Left ventricle myocardium superior (tissue), 1 donor: ENCODE measurements at regions not wholly inside any gene's neighbourhood (a gene's known extent, or its start where the extent isn't known, plus 50 kb on each side); places are given as distances from the start of the nearest gene placed in this dataset.
"Not testable (repeated sequence)": the region's sequence is repeated elsewhere in the genome, so short reads cannot be mapped to it uniquely, and the experiment has no call there.

Experiments
- ATAC-seq: fragments of 200-7000 bp; cut with Tn5 transposase; one replicate; pipeline ENCODE4 v1.9.1; 2020; ENCODE audit warnings: mild to moderate bottlenecking, moderate library complexity
- DNase-seq: peaks from one replicate; pipeline ENCODE4 v3.0.0-alpha.2; 2020
- intact Hi-C: fragments of 100-400 bp; cut with micrococcal nuclease; formaldehyde crosslinking; loops from one replicate; pipeline ENCODE4 v1.11.0; 2022
- donor health status: DM: no; HTN: yes; CAD: no; lungs with severe emphysema.

- no peak for ATAC-seq
- intact Hi-C loops: no loop called here
Measured at GRCh38 chr2:209095432-209095831, 328.4 kb upstream of the MAP2 start.

GRCh38 chr2:209097168-209097567 is 326.7 kb upstream of the MAP2 start:
- intact Hi-C loops: no loop called here
- DNase-seq (no peak), ATAC-seq (no peak)

More at GRCh38 chr2:209095432-209095831, 328.4 kb upstream of the MAP2 start:
- no peak for DNase-seq

DNA sequence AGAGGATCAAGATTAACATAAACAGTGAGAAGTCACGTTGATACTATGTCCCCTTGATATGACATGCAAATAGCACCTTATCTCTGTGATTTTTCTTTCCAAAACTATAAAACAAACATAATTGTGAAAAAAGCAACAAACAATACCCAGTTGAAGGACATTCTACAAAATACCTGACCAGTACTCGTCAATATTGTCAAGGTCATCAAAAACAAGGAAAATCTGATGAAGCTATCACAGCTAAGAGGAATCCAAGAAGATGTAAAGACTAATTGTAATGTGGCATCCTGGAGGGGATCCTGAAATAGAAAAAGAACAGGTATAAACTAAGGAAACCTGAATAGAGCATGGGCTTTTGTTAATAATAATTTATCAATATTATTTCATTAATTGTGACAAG is 321.5 kb upstream of the MAP2 start:
- intact Hi-C loops: no loop called here
- ATAC-seq (no peak), DNase-seq (no peak)

GRCh38 chr2:209113026-209113425 is 310.8 kb upstream of the MAP2 start:
- no peak for DNase-seq
- intact Hi-C loops: no loop called here
- no peak for ATAC-seq

DNA sequence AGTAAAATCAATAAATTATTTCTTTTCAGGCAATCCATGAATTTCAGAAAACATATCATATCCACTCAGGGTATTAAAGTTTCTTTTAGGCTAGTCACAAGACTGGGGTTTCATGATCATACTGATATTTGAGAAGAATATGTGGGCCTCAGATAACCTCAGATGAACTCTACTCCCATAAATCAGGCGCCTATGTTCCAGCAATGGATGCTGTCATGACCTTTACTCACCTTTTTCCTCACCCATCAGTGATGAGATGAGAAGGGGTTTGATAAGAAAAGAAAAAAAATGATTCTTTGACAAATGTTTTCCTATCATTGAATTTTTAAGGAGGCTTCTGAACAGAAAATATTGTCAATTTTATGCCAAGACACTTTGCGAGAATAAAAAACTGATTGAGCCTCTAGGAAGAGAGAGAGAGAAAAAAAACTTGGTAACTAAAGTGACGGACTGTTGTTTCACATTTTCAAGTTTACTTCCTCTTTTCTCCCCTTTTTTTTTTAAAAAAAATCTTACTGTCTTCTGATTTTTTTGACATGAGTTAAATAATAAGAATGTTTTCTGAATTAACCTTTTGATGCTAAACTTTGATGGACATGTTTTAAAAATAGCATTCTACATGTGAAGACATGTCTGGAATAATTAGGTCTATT is 309.1 kb upstream of the MAP2 start:
- intact Hi-C loops: no loop called here
- ATAC-seq: no peak
- DNase-seq: no peak

GRCh38 chr2:209121691-209122090 is 302.2 kb upstream of the MAP2 start:
- DNase-seq (no peak), ATAC-seq (no peak)
- intact Hi-C loops: no loop called here

DNA sequence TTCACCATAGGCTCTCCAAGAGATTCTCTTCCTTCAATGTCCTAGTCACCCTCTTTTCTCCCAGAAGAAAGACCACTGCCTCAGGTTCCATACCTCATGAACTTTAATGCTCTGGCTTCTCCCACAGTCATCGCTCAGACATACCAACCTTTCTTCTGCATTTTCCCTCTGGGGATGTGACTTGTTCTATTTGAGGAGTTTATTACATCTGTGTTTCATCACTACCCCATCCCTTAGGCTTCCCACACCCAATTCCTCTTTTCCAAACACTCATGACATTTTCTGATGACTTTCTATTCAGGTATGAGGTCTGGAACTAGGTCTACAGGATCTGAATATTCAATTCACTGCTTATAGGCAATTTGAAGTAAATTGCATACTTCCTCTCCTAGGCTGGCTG is 298.6 kb upstream of the MAP2 start:
- ATAC-seq (no peak), DNase-seq (no peak)
- intact Hi-C loops: no loop called here

DNA sequence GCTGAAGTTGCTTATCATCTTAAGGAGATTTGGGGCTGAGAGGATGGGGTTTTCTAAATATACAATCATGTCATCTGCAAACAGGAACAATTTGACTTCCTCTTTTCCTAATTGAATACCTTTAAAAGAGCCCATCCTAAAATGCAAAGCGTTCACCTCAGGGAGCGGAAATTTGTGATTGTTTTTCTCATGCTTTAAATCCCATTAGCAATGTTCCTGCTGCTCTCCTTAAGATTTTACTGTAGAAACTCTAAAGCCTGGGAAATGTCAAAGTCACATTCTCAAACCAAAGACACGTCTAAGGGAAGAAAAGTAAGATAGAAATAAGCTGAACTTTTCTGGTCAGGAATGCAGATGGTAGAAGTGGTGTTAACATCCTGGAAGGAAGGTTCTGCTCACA is 285.8 kb upstream of the MAP2 start:
- no peak for ATAC-seq
- no peak for DNase-seq
- intact Hi-C loops: no loop called here

- intact Hi-C loops: no loop called here
- DNase-seq: no peak
- ATAC-seq: no peak
Measured at GRCh38 chr2:209141142-209141541, 282.7 kb upstream of the MAP2 start.

- intact Hi-C loops: no loop called here
- ATAC-seq (no peak), DNase-seq (no peak)
Measured at GRCh38 chr2:209141818-209142217, 282.0 kb upstream of the MAP2 start.

DNA sequence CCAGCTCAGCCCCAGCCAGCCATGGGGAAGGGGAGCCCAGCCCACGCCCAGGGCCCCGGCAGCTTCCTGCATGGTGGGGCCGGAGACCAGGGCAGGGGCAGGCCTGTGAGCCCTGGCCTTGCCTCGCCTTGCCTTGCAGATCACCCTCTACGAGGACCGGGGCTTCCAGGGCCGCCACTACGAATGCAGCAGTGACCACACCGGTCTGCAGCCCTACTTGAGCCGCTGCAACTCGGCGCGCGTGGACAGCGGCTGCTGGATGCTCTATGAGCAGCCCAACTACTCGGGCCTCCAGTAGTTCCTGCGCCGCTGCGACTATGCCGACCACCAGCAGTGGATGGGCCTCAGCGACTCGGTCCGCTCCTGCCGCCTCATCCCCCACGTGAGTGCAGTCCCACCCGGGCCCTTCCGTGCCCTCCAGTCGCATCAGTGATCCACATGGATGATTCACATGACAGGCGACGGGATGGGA is 278.6 kb upstream of the MAP2 start:
- intact Hi-C loops, DNase-seq, ATAC-seq: not testable (repeated sequence)

DNA sequence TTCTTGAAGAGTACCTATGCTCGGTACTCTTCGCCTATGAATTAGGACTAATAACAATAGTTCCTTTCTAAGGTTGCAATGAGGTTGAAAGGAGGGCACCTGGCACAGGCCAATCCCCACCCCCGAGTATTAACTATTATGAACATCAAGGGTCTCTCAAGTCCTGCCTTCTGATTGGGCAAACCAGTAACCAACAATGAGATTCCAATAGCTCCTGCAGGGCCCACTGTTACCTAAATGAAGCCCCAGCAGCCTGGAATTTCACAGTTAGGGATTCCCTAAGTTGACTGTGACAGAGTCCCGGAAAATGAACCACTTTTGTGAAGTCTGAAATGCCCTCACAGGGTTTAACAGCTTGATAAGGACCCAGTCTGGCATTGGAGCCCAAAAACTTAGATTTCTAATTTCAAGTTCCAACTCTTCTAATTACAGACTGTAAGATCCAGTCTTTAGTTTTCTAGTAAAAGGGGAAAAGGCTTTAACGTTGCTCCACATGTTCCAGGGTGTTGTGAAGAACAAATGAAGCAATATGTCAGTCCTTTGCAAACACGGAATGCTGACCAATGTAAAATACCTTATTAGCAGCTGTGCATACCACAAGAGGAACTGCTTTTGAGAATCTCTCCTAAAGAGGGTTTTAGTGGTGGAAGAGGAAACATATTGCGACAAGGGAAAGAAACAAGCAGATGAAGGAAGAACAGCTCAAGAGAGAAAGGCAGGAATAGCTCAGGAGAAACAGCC is 277.7 kb upstream of the MAP2 start:
- DNase-seq (no peak), ATAC-seq (peak; percentile 77)
- intact Hi-C loops: no loop called here

GRCh38 chr2:209146682-209147320 is 277.0 kb upstream of the MAP2 start:
- ATAC-seq: peak; percentile 63
- intact Hi-C loops: no loop called here
- DNase-seq: no peak

DNA sequence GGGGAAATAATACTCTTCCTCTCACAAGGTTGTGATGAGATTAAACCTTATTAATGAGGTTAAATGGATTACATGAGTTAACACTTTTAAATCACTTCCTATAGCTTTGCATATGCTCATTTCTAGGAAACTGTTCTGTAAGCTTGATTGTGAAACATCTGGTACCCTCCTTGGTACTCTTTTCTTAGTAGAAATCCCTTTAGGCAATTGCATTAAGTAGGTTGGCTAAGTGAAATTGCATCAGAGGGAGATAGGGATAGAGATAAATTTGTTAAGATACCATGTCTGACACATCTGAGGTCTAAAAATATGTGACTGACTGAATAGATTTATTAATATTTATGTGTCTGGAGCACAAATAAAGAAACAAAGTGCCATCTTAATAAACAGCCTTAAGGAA is 275.9 kb upstream of the MAP2 start:
- intact Hi-C loops: no loop called here
- ATAC-seq: no peak
- DNase-seq: no peak

DNA sequence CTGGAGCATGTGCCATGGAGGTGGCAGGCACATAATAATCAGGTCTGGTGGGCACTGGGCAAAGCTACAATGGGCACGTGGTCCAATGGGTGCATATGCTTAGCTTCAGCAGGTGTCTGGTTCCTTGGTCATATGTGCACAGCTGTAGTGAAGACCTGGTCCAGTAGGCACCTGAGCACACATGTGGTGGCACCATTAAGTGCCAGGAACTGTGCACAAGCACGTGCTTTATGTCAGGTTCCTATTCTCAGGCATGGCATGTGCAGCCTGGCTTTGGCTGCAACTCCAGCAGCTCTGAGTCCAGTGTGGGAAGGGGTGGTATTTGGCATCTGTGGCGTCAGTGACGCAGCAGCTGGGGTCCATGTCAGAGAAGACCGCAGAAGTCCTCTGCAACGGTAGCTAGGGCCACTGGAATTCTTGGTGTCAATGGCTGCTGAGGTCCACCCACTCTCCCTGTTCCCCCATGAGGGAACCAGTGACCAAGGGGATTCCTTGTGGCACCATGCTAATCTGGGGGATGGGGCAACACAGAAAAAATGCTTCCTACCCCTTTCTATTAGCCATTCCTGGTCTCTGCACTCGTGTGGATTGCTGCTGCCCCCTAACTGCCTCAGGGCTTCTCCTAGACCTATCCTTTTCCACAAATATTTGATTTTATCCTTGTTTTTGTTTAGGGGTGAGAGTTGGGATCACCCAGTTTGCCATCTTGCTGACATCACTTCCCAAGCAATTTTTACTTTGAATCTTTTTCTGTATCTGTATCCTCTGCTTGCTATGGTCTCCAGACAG is 262.9 kb upstream of the MAP2 start:
- ATAC-seq: no peak
- intact Hi-C loops: no loop called here
- DNase-seq: no peak

DNA sequence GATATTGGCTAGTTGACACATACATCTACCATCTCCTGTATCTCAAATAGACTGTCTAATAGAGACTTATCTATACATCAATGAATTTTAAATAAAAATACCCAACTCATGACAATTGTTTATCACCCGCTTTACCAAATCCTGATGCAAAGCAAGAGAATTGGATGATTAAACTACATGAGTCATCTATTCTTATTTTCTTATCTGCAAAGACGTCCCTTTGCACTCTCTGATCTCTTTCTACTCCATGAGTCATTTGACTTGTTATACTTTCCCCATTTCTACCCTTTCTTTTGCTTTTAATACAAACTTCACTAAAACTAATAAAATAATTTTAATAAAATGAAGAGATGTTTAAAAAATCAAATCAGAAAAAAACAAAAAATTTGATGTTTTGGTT is 261.7 kb upstream of the MAP2 start:
- intact Hi-C loops: no loop called here
- no peak for DNase-seq
- no peak for ATAC-seq

DNA sequence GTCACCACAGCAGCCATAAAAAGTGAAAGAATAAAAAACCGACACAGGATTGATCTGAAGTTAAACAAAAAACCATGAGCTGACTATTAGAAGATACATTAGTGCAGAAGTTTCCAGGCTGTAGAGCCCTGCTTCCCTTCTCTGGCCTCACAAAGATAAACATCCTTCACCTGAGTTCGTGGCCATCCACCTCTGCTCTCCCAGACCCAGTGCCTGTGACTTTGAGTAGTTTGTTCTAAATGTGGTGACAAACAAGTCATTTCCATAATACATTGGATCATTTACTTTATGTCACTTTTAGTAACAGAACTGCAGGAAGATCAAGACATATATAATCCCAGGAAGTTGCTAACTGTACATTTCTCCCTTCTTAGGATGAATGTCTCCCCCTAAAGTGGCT is 241.9 kb upstream of the MAP2 start:
- intact Hi-C loops: no loop called here
- ATAC-seq (no peak), DNase-seq (no peak)

DNA sequence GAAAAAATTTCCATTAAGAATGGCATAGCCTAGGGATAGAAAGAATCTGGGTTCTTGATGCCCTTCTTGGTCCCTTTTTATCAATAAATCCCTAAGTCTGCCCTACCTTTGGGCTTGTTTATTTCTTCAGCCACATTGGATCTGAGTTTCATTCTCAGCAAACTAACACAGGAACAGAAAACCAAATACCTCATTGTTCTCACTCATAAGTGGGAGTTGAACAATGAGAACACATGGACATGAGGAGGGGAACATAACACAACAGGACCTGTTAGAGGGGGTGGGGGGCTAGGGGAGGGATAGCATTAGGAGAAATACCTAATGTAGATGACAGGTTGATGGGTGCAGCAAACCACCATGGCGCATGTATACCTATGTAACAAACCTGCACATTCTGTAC is 237.0 kb upstream of the MAP2 start:
- intact Hi-C loops, DNase-seq, ATAC-seq: not testable (repeated sequence)

- intact Hi-C loops: no loop called here
- no peak for DNase-seq
- ATAC-seq: no peak
Measured at GRCh38 chr2:209189893-209190292, 234.0 kb upstream of the MAP2 start.

- DNase-seq (no peak), ATAC-seq (no peak)
- intact Hi-C loops: no loop called here
Measured at GRCh38 chr2:209191139-209191538, 232.7 kb upstream of the MAP2 start.
